ENCODE measurements at regions not wholly inside any gene's neighbourhood (a gene's known extent, or its start where the extent isn't known, plus 50 kb on each side); places are given as distances from the start of the nearest gene placed in this dataset.
"Not testable (repeated sequence)": the region's sequence is repeated elsewhere in the genome, so short reads cannot be mapped to it uniquely, and the experiment has no call there.

DNA sequence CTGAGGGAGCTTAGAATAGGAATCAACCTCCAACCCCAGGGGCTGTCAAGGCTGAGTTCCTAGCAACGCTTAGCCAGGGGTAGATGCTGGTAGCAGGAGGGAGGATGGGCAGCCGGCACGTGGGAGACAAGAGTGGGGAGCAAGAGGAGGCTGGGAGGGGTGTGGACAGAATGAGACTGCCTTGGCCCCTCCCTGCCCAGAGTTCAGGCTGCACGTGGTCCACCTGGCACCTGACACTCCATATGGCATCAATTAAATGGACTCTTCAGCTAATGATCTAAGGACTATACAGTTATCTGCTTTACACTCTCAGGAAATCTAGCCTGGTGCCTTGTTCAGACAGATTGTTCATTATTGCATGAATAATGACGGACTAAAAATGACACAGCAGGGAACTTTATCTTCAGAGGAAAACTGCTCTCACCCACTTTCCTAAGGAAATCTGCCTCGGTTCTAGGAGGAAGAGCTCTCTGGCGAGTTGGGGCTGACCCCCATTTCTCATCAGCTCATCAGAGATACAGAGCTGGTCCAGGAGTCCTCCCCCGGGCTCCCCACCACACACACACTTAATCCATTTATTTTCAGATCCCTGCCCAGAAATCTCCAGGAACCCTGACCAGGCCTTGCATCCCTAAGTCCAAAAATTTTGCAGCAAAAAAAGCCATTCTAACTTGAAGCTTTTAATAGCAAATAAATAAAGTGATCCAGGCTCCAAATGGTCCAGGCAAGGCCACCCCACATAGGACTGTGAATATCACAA is 102.1 kb upstream of the CDC42EP3 start:
- DNase-seq, result no peak
- Histone ChIP-seq H3K27ac (peak overlapping the region in 2 of 4 donors; percentile 69 to 82), H3K4me3 (no peak overlapping the region), H3K36me3 (no peaks in the 10 kb centered on the region), H3K4me1 (peaks cover 0 to 29% (median 23%) of the 10 kb centered on the region in 4 donors), H3K9me3 (no peaks in the 10 kb centered on the region), H3K27me3 (no peaks in the 10 kb centered on the region)
- WGBS, 2 donors (ENCODE audit: low coverage in 1 of 2), result 60 to 78% methylated on average over 1 to 7 of the region's 8 CpGs
- in situ Hi-C loops (cut with MboI; ENCODE audit: low pct_ligation_motif_present in 1 of 4, low pct_unique_long_range_greater_than_20kb in 1 of 4, low sequenced_read_pairs in 3 of 4) (no loop called here), intact Hi-C loops (cut with DNase I; ENCODE audit: low total_unique reads) (no loop called here)
- TF ChIP-seq EP300 (IDR thresholded peaks at IDR 0.05; ENCODE audit: low read depth), result no peak
- TF ChIP-seq, protein P1, sequence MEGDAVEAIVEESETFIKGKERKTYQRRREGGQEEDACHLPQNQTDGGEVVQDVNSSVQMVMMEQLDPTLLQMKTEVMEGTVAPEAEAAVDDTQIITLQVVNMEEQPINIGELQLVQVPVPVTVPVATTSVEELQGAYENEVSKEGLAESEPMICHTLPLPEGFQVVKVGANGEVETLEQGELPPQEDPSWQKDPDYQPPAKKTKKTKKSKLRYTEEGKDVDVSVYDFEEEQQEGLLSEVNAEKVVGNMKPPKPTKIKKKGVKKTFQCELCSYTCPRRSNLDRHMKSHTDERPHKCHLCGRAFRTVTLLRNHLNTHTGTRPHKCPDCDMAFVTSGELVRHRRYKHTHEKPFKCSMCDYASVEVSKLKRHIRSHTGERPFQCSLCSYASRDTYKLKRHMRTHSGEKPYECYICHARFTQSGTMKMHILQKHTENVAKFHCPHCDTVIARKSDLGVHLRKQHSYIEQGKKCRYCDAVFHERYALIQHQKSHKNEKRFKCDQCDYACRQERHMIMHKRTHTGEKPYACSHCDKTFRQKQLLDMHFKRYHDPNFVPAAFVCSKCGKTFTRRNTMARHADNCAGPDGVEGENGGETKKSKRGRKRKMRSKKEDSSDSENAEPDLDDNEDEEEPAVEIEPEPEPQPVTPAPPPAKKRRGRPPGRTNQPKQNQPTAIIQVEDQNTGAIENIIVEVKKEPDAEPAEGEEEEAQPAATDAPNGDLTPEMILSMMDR (IDR thresholded peaks at IDR 0.05), result no peak
- no peak for TF ChIP-seq POLR2A (IDR thresholded peaks at IDR 0.05)
- TF ChIP-seq POLR2AphosphoS5 (IDR thresholded peaks at IDR 0.05), result no peak

DNA sequence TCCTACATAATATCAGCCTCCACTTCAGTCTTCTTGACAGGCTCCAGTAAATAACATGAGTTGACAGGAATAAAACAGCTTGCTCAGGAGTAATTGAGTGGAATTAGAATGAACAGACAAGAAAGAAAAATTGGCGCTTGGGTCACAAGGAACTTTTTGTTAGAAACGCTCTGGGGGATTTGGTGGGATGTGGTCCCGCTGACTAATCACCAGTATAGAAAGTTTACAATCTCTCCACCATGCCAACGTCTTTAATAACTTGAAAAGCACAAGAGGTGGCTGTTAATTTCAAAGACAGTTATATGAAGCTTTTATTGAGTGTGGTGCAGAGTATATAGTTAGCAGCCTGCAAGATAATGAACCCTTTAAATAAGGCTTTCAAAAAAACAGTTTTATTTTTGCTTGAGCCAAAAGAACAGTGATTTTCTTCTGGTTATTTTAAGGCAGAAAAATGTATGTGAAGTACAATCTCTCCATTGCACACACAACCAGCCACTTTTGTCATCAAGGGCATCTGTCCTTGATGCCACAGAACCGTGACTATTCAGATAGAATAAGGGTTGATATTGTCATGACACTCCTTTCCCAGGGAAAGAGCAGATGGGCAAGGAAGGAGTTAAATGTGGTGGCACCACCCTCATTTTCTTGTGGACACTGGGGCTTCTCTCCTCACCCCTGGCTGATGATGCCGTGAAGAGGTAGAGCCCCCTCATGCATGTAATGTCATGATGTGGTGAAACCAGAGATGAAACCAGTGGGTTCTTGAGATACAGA is 102.9 kb upstream of the CDC42EP3 start:
- H3K27me3 ChIP-seq; intact Hi-C loops (cut with DNase I; ENCODE audit: low total_unique reads); H3K36me3 ChIP-seq; H3K4me3 ChIP-seq; H3K9me3 ChIP-seq; DNase-seq; in situ Hi-C loops (cut with MboI; ENCODE audit: low pct_ligation_motif_present in 1 of 4, low pct_unique_long_range_greater_than_20kb in 1 of 4, low sequenced_read_pairs in 3 of 4): not testable (repeated sequence)
- 74 to 84% methylated on average over 5 to 6 of the region's 6 CpGs for WGBS, 2 donors (ENCODE audit: low coverage in 1 of 2)
- Histone ChIP-seq H3K4me1 (peaks cover 0 to 32% (median 23%) of the 10 kb centered on the region in 4 donors), H3K27ac (peak overlapping the region in 2 of 4 donors; percentile 67 to 82)

DNA sequence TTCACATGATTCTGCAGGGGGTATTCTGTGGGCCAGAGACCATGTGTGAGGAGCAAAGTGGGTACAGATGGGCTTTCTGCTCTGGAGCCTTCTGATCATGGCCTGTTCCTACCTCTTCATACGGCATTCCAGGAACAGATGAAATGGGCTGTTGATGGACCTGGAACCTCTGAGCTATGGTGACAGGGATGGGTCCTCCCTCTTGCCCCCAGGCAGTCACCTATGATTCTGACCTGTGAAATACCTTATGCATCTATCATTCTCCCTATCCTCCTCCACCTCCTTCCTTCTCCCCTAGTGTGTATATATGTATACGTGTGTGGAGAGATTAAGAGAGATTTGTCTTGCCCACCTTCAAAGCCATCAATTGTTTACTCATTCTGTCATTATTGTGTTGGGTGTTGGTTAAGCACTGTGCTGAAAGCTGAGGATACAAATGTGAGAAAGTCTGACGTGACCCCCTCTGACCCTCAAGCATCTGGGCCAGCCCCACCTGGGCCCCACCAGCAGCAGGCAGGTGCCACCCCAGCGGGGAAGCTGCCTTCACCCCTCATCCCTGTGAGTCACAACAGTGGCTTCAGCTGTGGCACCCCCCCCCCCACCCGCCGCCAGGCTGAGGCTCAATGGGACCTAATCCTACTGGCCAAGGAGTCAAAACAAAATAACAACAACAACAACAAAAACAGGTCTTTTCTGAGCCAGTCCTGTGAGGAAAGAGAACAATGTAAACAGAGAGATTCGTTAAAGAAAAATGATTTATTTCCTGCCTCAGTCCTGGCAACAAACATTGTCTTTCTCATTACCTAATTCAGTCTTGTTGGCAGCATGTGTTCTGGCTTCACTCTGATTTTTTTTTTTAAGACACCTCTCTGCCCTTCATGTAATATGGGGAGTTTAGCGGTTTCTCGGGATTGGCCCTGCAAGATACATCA is 103.8 kb upstream of the CDC42EP3 start:
- in situ Hi-C loops (cut with MboI; ENCODE audit: low pct_ligation_motif_present in 1 of 4, low pct_unique_long_range_greater_than_20kb in 1 of 4, low sequenced_read_pairs in 3 of 4) (no loop called here), intact Hi-C loops (cut with DNase I; ENCODE audit: low total_unique reads) (loop anchor here (5.0 kb wide), 1 partner anchor 103 kb away; the partner anchor contains the start of gene CDC42EP3)
- no peaks in the 10 kb centered on the region for H3K9me3 ChIP-seq
- TF ChIP-seq POLR2AphosphoS5 (IDR thresholded peaks at IDR 0.05) (no peak), POLR2A (IDR thresholded peaks at IDR 0.05) (no peak), EP300 (IDR thresholded peaks at IDR 0.05; ENCODE audit: low read depth) (no peak)
- TF ChIP-seq, protein P1 (IDR thresholded peaks at IDR 0.05), result no peak
- peaks cover 0 to 37% (median 30%) of the 10 kb centered on the region in 4 donors for H3K4me1 ChIP-seq
- no peaks in the 10 kb centered on the region for H3K36me3 ChIP-seq
- DNase-seq, result no peak
- no peak overlapping the region for H3K4me3 ChIP-seq
- no peaks in the 10 kb centered on the region for H3K27me3 ChIP-seq
- H3K27ac ChIP-seq, result peak overlapping the region; percentile 9 to 82 (median 71)
- 45 to 74% methylated on average over 4 to 9 of the region's 9 CpGs for WGBS, 2 donors (ENCODE audit: low coverage in 1 of 2)

DNA sequence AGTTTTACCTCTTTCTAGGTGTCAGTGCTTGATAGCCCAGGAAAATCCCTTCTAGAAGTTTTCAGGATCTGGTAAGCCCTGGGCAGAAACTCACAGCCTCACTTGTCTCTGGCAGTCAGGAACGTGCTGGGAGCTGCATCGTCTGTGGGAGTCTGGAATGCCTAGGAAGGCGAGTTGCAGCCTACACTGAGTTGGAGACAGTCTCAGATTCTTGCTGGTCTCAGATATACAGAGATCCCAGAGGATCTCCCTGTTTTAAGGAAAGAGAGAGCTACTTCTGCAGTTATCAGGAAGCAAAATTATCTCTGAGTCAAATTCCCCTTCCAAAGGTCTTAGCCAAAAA is 104.4 kb upstream of the CDC42EP3 start:
- in situ Hi-C loops (cut with MboI; ENCODE audit: low pct_ligation_motif_present in 1 of 4, low pct_unique_long_range_greater_than_20kb in 1 of 4, low sequenced_read_pairs in 3 of 4), result no loop called here
- Histone ChIP-seq H3K4me3 (no peak overlapping the region), H3K4me1 (peaks cover 1 to 43% (median 30%) of the 10 kb centered on the region in 4 donors), H3K36me3 (no peaks in the 10 kb centered on the region), H3K27me3 (no peaks in the 10 kb centered on the region), H3K9me3 (no peaks in the 10 kb centered on the region), H3K27ac (peak overlapping the region; percentile 9 to 82 (median 71))
- intact Hi-C loops (cut with DNase I; ENCODE audit: low total_unique reads), result loop anchor here (5.0 kb wide), 1 partner anchor 104 kb away; the partner anchor contains the start of gene CDC42EP3
- WGBS, 2 donors (ENCODE audit: low coverage in 1 of 2), result 63 to 100% methylated on average over 3 of the region's 3 CpGs
- TF ChIP-seq POLR2AphosphoS5 (IDR thresholded peaks at IDR 0.05), result no peak
- TF ChIP-seq, protein P1 (IDR thresholded peaks at IDR 0.05), result no peak
- TF ChIP-seq POLR2A (IDR thresholded peaks at IDR 0.05), result no peak
- no peak for TF ChIP-seq EP300 (IDR thresholded peaks at IDR 0.05; ENCODE audit: low read depth)
- no peak for DNase-seq

Data from transverse colon (tissue), 4 donors.